Psoas muscle (tissue), 7 donors: ENCODE measurements at regions not wholly inside any gene's neighbourhood (a gene's known extent, or its start where the extent isn't known, plus 50 kb on each side); places are given as distances from the start of the nearest gene placed in this dataset.

Experiments used
- ATAC-seq, 4 donors: fragments of 200-7000 bp; cut with Tn5 transposase; one replicate each; pipeline ENCODE4 v1.9.1; 2020; ENCODE audit warnings: moderate library complexity in 3 of 4, mild to moderate bottlenecking in 2 of 4
- DNase-seq, 2 donors: peaks; one replicate each; pipeline ENCODE4 v3.0.0-alpha.2; 2020
- H3K27ac ChIP-seq: fragments of 200-600 bp; one replicate; pipeline ENCODE4 v1.8.0; 2022
- H3K27me3 ChIP-seq, 3 donors: fragments of 200-600 bp in 1 of 3; one replicate each; pipeline versions ENCODE4 v1.6.1 to v1.8.0; 2013 to 2022; ENCODE audit warnings: low read length in 2 of 3, mild to moderate bottlenecking in 2 of 3, moderate library complexity in 1 of 3; ENCODE audit not compliant: insufficient read depth in 3 of 3
- H3K36me3 ChIP-seq, 2 donors: fragments of 200-600 bp in 1 of 2; one replicate each; pipeline versions ENCODE4 v1.6.1 to v1.8.0; 2013 to 2022; ENCODE audit warnings: low read depth in 1 of 2, mild to moderate bottlenecking in 1 of 2, moderate library complexity in 1 of 2; ENCODE audit not compliant: insufficient read depth in 1 of 2
- H3K4me1 ChIP-seq: fragments of 200-600 bp; one replicate; pipeline ENCODE4 v1.8.0; 2022
- H3K4me3 ChIP-seq: fragments of 200-600 bp; one replicate; pipeline ENCODE4 v1.8.0; 2022; ENCODE audit warnings: mild to moderate bottlenecking
- H3K9me3 ChIP-seq: fragments of 200-600 bp; one replicate; pipeline ENCODE4 v1.8.0; 2022
- CTCF ChIP-seq: fragments of 200-600 bp; IDR thresholded peaks from one replicate; pipeline ENCODE4 v1.8.0; 2022; ENCODE audit warnings: antibody characterized with exemption
- WGBS, 3 donors: extraction: QIAGEN DNeasy Blood & Tissue Kit; methylation state at CpG; one replicate each; pipeline versions ENCODE4 v1.1.6 to v1.1.7; 2013; 5-methylcytosine and 5-hydroxymethylcytosine counted together
- intact Hi-C, 2 donors: fragments of 100-400 bp; cut with DNase I; formaldehyde crosslinking; loops; one replicate each; pipeline versions ENCODE4 v1.11.0 to v1.14.2; 2022
- donor health status: healthy with polysubstance abuse.
- donor health status: DM: no; HTN: no; CAD: no; lungs with moderate emphysema.
- donor health status: Bipolar disorder and iron deficiency.
- donor health status: healthy.
- donor health status: DM: yes; HTN: yes; CAD: no.
- donor health status: DM: no; HTN: no; CAD: no.
- donor health status: DM: yes; HTN: yes; CAD: no.

- 39 to 43% (median 42%) methylated on average over 4 of the region's 4 CpGs for WGBS, 3 donors
- Histone ChIP-seq H3K4me1 (no peaks in the 10 kb centered on the region), H3K27ac (no peak overlapping the region), H3K36me3 (no peaks in the 10 kb centered on the region), H3K27me3 (no peaks in the 10 kb centered on the region), H3K9me3 (no peaks in the 10 kb centered on the region), H3K4me3 (no peak overlapping the region)
- intact Hi-C loops: no loop called here
- TF ChIP-seq CTCF: no peak
- ATAC-seq (peak in 1 of 4 donors; percentile 32), DNase-seq (peak in 1 of 2 donors; percentile 64)
Measured at GRCh38 chr18:35778850-35779627, 193.4 kb upstream of the RMP24 start.

- 79 to 88% (median 84%) methylated on average over 5 of the region's 5 CpGs for WGBS, 3 donors
- no peaks in the 10 kb centered on the region for H3K27me3 ChIP-seq
- TF ChIP-seq CTCF: no peak
- H3K4me1 ChIP-seq: no peaks in the 10 kb centered on the region
- no peak overlapping the region for H3K4me3 ChIP-seq
- H3K9me3 ChIP-seq: no peaks in the 10 kb centered on the region
- no peak overlapping the region for H3K27ac ChIP-seq
- H3K36me3 ChIP-seq: no peaks in the 10 kb centered on the region
- intact Hi-C loops: no loop called here
- ATAC-seq (no peak), DNase-seq (no peak)
Measured at GRCh38 chr18:35780937-35781336, 191.5 kb upstream of the RMP24 start.

GRCh38 chr18:35782926-35783325 lies 189.6 kb upstream of the RMP24 start:
- H3K4me3 ChIP-seq: no peak overlapping the region
- ATAC-seq (no peak), DNase-seq (no peak)
- no peak for TF ChIP-seq CTCF
- 81 to 93% (median 84%) methylated on average over 3 of the region's 3 CpGs for WGBS, 3 donors
- intact Hi-C loops: no loop called here
- H3K27ac ChIP-seq: no peak overlapping the region
- H3K27me3 ChIP-seq: no peaks in the 10 kb centered on the region
- no peaks in the 10 kb centered on the region for H3K4me1 ChIP-seq
- H3K9me3 ChIP-seq: no peaks in the 10 kb centered on the region
- H3K36me3 ChIP-seq: no peaks in the 10 kb centered on the region

- H3K9me3 ChIP-seq: no peaks in the 10 kb centered on the region
- ATAC-seq: no peak
- WGBS, 3 donors: 72 to 80% (median 76%) methylated on average over 3 of the region's 3 CpGs
- no peaks in the 10 kb centered on the region for H3K27me3 ChIP-seq
- no peaks in the 10 kb centered on the region for H3K36me3 ChIP-seq
- H3K27ac ChIP-seq: no peak overlapping the region
- no peak for TF ChIP-seq CTCF
- H3K4me1 ChIP-seq: no peaks in the 10 kb centered on the region
- no peak for DNase-seq
- no peak overlapping the region for H3K4me3 ChIP-seq
- intact Hi-C loops: no loop called here
Measured at GRCh38 chr18:35786365-35787042, 186.0 kb upstream of the RMP24 start.
